NCI-H187 treated with DMSO at 0.1 percent for 48 hours (cell line): ENCODE measurements at regions not wholly inside any gene's neighbourhood (a gene's known extent, or its start where the extent isn't known, plus 50 kb on each side); places are given as distances from the start of the nearest gene placed in this dataset.
"Not testable (repeated sequence)": the region's sequence is repeated elsewhere in the genome, so short reads cannot be mapped to it uniquely, and the experiment has no call there.

Source experiments
- DNase-seq: peaks from one replicate; lab custom pipeline; 2025; lab: John Stamatoyannopoulos, UW

DNA sequence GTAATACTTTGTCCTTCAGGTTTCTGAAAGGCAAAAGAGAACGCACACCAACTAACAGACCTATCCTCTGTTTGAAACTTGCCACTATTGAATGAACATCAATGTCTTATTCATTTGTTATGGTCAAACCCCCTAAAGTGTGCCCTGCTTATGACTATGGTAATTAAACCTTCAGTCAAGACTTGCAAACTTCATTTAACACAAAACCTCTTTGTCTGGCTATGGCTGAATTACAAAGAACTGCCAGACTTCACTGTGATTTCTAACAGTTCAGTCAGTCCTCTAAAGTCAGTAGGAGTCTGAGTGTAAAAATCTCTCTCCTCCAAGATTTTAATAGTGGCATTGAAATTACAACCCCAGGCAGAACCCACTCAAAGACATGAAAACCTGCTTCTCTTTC, 702.5 kb upstream of the LRRN3 start:
- no peak for DNase-seq

DNA sequence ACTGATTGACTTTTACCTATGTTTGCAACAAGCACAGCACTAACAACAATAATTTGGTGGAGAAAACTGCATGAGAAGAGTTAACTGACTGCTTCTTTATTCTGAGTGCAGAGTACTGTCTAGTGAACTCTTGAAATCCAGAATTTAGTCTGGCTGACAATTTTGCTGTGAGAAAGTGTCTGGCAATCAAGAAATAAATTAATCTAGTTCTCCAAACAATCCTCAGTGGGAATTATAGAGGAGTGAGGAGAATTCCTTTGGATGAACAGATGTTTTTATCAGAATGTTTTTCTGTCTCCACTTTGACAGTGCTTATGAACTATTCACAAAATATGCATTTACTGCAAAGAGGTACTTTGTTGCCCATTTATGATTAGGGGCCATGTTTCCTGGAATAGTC, 694.9 kb upstream of the LRRN3 start:
- DNase-seq = no peak

DNA sequence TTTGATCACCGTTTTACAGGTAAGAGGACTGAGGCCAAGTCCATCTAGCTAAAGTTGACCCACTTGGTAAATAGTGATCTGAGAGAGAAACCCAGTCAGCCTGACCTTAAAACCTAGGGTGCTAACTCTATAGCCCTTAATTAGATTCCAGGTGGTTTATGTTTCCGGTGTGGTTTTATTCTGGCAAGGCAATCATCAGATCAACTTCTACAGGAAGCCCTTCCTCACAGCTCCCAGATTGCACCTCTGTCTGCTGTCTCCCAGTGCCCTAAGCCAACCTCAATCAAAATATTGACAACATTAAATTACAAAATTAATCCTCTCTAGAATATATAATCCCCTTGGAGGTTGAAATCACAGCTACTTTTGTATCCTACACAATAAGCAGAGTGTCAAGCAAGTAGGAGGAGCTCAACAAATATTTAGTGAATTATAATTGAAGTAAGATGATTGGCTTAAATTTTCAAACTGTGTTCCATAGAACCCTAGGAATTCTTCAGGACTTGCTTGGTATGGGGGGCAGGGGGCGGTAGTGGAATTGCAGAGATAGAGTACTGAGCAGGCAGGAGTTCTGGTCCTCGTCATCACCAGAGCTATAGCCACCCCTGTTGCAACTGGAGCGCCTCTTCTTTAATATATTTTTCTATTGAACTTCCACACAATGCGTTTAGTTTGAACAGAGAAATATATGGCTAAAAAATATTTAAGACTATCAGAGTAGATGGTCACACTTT, 692.8 kb upstream of the LRRN3 start:
- no peak for DNase-seq

DNA sequence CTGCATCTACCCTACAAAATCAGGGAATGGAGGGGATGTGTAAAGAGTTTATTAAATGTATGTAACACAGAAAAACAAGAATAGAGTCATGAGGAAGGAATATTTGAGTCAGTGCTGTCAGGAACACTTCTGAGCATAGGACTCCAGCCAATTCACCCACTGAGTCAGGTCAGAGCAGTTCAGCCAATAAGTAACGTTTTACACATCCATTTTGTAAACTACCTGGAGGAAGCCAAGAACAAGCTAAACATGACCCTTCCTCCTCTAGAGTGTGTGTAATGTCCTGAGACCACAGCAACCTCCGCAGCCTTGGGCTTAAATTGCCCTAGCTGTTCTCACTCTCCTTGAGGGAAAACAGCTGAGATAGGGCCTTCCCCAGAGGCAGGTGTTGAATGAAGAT, 691.5 kb upstream of the LRRN3 start:
- DNase-seq = no peak

DNA sequence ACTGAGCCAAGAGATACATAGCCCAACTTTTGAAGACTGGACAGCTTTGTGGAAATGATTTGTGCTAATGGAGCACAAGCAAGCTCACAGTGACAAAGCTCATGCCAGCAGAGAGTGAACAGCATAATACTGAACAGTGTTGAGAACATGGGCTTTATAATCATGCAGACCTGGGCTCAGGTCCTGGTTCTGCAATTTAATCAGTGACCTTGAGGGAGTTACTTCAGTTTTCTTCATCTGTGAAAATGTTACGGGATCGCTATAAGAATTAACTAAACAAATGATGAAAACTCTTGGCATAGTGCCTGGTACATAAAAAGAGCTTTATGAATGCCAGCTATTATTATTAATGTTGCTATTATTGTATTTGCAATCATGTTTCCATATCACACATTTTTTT, 690.5 kb upstream of the LRRN3 start:
- DNase-seq = no peak

DNA sequence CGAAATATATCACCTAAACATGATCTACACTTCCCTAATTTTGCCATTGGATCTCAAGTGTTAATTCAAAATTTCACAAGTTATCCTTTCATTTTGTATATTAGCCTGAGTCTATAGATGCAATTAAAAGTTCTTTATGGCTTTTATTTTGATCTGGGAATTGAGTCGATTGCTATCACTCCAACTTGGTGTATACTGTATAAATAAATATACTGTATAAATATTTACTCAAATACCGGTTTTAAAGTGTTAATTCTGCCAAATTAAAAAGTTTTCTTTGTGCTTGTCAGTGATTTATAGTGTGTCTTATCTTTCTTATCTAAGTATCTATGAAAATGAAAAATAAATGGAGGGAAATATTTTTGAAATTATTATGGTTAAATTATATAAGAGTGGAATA, 683.7 kb upstream of the LRRN3 start:
- DNase-seq = no peak

DNA sequence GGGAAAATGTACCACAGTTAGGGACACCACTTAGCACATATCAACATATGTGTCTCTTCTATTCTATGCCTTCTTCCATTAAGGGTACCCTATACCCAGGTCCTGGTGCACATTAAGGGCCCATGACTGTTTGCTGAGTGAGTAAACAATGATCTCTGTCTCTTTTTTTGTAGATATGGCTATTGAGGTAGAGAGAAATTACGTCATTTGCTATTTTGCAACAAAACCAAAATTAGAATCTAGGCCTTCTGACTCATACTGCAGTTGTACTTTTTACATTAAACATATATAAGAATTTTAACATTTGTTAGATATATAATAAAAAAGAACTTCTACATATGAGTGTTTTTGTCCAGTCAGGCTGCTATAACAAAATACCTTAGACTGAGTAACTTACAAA, 683.2 kb upstream of the LRRN3 start:
- no peak for DNase-seq

DNA sequence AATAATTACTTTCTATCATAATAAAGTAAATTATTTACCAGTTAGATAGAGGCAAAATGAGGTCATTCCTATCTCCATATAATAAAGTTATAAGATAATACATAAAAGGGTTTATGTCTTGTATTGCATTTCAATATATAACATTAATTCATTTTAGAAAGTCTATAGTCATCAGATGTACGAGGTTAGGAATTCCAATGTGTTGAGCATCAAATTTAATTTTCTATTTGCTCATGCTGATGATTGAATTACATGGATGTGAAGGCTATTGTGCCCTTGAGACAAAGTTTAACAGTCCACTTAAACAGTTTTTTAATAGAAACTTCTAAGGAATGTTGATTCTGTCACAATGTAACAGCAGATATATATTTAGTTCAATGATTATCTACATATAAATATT, 678.3 kb upstream of the LRRN3 start:
- DNase-seq = no peak

DNA sequence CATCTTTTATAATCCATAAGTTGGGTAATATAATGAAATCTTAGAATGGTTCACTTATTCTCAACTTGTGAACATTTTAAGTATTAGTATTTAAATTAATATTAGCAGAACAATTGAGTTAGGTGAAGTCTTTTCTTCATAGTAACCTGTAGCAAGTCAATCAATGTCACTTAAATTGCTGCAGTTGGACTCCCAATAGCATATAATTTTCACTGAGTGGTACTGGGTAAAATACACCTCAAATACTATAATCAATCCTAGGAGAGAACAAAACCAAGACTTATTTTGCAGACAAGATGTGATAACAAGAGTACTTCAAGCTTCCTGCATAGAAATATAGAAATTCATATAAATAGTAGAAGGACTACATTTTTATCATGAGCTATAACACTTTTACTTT, 677.9 kb upstream of the LRRN3 start:
- no peak for DNase-seq

DNA sequence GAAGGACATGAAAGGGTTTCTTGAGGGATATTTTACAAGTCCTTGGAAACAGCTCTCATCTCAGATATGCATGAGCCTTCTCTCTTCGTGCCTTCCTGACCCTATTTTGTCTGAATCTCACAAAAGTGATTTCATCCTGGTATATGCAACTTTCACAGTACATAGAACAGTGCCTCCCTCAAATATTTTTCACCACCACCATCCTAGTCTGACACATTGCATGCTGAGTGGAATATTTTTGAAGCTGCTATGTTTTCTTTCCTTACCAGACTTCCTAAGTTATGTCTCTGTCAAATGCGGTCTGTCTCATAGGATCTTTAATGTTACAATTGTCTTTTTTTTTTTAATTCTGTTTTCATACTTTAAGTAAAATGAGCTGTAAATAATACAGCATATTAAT, 673.3 kb upstream of the LRRN3 start:
- DNase-seq = no peak

DNA sequence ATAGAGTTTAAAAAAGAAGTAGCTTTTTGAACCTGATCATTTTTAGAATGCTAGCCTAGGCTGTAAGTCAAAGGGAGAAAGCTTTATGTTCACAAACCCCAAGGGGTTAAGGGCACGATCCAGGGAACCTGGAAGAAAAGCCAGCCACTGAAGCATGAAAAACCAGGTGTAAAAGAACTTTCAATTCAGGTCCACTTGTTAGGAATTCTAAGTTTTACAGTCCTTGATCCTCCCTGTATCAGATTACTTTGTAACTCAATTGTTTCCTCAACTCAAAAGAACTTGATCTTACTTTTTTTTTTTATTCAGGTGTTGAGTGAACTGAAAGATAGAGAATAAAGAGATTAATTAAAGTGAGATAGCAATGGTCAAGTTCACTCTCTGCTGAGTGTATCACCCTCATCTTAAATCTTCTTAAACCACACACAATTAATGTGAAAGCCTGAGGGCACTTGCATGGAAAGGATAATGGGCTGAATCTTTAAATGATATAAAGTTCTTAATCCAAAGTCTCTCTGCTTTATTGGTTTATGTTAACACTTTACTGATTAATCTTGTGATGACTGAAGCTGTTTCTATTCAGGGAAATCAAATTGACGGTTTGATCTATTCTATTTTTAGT, 672.2 kb upstream of the LRRN3 start:
- no peak for DNase-seq

DNA sequence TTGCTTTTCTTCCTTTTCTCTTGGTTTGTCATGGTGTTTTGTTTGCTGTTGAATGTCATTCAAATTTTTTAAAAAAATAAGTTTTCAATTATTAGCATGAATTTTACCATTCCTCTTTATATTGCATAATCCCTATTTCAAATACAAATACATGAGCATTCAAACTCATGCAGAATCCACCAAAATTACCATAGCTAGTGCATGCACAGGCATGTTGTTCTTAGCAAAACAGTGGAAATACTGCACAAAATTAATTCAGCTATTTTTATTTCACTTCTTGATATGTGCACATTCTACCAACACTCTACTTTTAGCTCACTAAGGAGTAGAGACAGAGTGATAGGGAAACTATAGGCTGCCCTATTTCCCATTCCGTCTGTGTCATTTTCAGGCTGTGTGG, 670.1 kb upstream of the LRRN3 start:
- no peak for DNase-seq

DNA sequence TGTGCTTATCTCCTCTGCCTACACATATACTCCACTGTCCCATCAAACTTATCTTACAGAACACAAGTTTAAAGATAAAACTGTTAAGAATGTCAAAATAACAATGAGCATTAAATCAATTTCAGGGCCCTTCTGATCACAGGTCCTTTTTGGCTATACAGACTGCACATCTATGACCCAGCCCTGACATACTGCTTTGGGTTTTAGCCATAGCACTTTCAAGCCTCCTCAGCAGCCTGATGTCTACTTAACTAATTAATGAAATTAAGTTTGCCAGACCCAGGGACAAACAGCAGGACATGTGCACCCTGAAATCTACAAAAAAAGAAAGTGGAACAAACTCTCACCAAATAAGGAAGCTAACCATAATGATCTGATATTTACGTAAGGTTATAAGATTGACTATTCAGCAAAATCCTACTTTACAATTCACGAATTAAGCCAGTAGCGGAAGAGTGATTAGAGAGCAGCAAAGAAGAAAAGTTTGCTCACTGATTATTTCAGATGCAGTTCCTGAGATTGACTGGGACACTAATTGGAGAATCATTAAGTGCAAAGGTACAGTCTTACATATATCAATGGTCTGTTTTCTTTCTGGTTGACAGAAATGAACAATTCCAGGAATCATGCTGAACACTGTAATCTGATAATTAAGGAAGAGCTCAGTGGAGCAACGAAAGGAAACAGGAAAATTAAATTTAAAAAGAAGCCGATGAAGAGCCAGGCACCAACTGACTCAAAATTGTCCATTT, 669.3 kb upstream of the LRRN3 start:
- DNase-seq = no peak

DNA sequence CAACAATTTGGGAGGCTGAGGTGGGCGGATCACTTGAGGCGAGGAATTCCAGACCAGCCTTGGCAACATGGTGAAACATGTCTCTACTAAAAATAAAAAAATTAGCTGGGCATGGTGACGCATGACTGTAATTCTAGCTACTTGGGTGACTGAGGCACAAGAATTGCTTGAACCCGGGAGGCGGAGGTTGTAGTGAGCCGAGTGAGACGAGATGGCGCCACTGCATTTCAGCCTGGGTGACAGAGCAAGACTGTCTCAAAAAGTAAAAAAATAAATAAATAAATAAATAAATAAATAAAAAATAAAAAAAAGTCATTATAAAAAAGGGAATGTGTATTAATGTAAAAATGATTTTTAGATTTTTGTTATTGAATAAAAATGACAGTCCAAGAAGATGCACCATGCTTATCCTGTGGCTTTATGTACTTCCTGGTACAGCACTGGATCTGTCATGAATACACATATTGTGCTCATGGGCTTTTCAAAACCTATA, 658.8 kb upstream of the LRRN3 start:
- no peak for DNase-seq

DNA sequence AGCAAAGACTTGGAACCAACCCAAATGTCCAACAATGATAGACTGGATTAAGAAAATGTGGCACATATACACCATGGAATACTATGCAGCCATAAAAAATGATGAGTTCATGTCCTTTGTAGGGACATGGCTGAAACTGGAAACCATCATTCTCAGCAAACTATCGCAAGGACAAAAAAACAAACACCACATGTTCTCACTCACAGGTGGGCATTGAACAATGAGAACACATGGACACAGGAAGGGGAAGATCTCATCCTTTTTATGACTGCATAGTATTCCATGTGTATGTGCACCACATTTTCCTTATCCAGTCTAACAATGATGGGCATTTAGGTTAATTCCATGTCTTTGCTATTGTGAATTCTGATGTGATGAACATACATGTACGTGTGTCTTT, 652.0 kb upstream of the LRRN3 start:
- DNase-seq = not testable (repeated sequence)

DNA sequence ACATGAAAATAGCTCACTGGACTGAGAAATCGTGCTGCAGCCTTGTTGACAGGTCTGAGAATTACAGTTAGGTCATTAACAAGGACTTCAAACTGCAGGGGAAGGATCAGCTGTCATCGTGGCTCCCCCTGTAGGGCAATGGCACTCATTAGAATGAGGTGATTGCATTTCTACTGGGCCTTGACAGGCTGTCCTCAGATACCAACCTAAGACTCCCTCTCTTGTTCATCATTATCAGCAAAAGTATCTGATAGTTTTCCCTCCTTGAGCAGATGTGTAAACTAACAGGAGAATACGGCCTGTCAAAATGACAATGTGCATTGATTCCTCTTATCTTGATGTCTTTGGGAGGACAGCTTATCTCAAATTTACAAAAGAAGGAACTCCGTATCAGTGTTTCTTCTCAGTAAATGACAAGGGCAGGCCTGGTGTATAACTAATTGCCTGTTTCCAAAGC, 648.5 kb upstream of the LRRN3 start:
- no peak for DNase-seq

DNA sequence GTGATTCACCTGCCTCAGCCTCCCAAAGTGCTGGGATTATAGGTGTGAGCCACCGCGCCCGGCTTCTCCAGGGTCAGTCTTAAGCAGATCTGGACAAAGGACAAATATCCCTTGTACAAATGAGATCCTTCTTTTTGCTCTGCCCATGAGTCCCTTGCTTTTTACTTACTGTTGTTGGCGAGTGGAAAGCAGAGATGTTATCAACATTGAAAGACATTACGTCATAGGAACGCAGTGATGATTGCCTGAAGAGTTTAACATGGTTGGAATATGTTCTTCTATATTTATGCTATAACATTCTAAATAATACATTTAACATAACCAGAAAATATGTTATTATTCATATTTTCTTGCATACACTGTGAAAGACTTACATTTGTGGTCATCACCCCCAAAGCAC, 644.3 kb upstream of the LRRN3 start:
- DNase-seq = no peak

DNA sequence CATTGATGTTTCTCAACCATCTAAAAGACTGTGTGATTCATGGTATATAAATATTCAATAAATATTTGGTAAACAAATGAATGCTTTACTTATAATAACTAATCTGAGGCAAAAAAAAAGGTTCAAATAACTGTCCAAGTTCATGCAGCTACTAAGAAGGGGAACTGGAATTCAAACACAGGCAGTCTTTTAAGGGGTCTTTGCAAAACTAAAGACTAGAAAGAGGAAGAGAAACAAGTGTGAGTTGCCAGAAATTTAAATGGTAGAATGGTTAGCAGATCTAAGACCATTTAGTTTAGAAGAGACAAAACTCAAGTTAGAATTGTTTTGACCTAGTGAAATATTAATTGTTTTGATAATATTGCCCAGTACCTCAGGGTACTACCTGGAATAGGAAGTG, 642.0 kb upstream of the LRRN3 start:
- no peak for DNase-seq

DNA sequence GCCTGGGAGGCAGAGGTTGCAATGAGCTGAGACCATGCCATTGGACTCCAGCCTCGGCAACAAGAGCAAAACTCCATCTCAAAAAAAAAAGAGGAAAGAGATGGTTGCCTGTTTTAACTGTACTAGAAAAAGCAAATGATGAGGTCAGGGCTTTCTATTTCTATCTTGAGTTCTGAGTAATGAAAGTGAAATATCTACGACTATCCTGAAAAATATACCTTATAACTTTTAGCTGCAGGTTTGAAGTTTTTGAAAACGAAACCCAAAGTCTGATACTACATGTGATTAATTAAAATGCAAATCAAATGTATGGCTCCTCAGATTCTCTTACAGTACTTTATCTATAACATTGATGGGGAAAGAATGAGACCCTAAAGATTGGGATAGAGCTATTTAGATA, 636.2 kb upstream of the LRRN3 start:
- no peak for DNase-seq

DNA sequence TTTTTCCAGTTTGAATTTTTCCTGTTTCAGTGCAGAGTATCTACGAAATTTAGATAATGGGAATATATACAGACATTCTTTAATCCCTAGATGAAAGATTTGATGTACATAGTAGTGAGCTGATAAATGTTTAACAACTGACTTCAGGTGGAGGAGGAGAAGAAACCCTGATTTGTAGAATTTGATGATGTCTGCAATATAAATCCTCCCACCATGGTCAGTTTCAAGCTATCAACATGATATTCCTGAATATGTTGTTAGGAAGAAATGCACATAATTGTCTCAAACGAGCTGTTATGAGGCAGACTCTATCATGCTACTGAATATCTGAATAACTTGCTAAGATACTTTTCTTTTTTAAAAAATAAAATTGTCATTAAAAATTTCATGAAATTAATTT, 629.3 kb upstream of the LRRN3 start:
- no peak for DNase-seq

DNA sequence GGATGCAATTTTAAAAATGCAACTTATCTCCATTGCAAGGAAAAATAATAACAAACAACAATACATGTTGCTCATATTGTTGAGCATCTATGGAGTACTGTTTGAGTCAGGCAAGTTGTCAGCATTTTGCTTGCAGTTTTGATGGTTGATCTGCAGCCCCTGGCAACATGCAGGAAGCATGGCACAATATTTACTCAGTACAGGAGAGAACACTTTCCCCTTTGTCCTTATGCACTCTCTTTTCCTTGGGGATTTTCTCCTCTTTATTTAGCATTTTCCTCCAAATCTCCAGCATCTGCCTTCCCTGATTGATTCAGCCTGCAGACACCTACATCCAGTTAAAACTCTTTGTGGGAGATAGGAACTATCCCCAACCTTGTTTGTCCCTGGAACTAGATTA, 620.5 kb upstream of the LRRN3 start:
- DNase-seq = no peak

DNA sequence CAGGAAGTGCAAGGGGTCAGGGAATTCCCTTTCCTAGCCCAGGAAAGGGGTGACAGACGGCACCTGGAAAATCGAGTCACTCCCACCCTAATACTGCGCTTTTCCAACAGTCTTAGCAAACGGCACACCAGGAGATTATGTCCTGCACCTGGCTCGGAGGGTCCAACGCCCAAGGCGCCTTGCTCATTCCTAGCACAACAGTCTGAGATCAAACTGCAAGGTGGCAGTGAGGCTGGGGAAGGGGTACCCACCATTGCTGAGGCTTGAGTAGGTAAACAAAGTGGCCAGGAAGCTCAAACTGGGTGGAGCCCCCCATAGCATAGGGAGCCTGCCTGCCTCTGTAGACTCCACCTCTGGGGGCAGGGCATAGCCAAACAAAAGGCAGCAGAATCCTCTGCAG, 618.5 kb upstream of the LRRN3 start:
- not testable (repeated sequence) for DNase-seq

DNA sequence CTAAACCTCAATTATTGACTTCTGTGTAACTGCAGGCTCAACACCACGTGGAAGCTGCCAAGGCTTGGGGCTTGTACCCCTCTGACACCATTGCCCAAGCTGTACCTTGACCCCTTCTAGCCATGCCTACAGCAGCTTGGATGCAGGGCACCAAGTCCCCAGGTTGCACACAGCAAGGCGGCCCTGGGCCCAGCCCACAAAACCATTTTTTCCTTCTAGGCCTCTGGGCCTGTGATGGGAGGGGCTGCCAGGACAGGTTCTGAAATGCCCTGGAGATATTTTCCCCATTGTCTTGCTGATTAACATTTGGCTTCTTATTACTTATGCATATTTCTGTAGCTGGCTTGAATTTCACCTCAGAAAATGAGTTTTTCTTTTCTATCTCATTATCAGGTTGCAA, 610.0 kb upstream of the LRRN3 start:
- no peak for DNase-seq
